K562 (cell line): ENCODE measurements at regions not wholly inside any gene's neighbourhood (a gene's known extent, or its start where the extent isn't known, plus 50 kb on each side); places are given as distances from the start of the nearest gene placed in this dataset.
A peak's percentile ranks its signal among the peaks of the same experiment; 100 is the strongest.

ENCODE experiments used
- ATAC-seq: fragments of 200-7000 bp; cut with Tn5 transposase; 3 replicates; pipeline ENCODE4 v1.9.1; 2020; ENCODE audit warnings: moderate library complexity
- BruUV-seq: library from RNA; stranded (reverse); fragments of 400-500 nt; replicated peaks from 2 replicates; lab custom pipeline; 2021; lab: Mats Ljungman, UMichigan
- CTCF ChIA-PET: fragments of 300-600 bp; formaldehyde crosslinking; extraction: SDS; loops from one replicate; lab custom pipeline; 2021; ENCODE audit warnings: low intra/inter-chr PET ratio; lab: Yijun Ruan, JAX
- POLR2A ChIA-PET: fragments of 300-600, 350-650 bp; sonication (Branson Sonifier 250); formaldehyde crosslinking; extraction: SDS; loops from one replicate; lab custom pipeline; 2021; ENCODE audit warnings: antibody characterized with exemption, inconsistent platforms; lab: Yijun Ruan, JAX
- DNase-seq, 4 experiments: peaks; one replicate each; pipeline versions ENCODE4 v3.0.0 to v3.0.0-alpha.2; 2011 to 2018; ENCODE audit warnings: low spot score in 3 of 4, mixed read lengths in 3 of 4; ENCODE audit errors: extremely low read depth in 1 of 4
- FAIRE-seq: peaks from 2 replicates; lab custom pipeline; 2011; peaks lifted over from hg19 to GRCh38; lab: Jason Lieb, UNC
- H2AFZ ChIP-seq: 2 replicates; pipeline ENCODE4 v1.6.0; 2011; ENCODE audit warnings: low read depth, low read length, control low read depth, inconsistent platforms
- H3K27ac ChIP-seq: fragments of 200-600 bp; 3 replicates; pipeline ENCODE4 v1.8.0; 2011; ENCODE audit warnings: low read depth, mild to moderate bottlenecking, control low read depth, inconsistent platforms, low read length, moderate library complexity, mixed read lengths; ENCODE audit errors: extremely low read depth
- H3K27me3 ChIP-seq, 2 experiments: fragments of 300-600 bp in 1 of 2; 2 replicates in 1 of 2; 3 replicates in 1 of 2; pipeline versions ENCODE4 v1.6.0 to v1.8.0; 2011; ENCODE audit warnings: inconsistent platforms in 2 of 2, low read length in 2 of 2, mild to moderate bottlenecking in 1 of 2, mixed read lengths in 1 of 2, moderate library complexity in 1 of 2; ENCODE audit not compliant: control insufficient read depth in 2 of 2, insufficient read depth in 2 of 2
- H3K36me3 ChIP-seq: fragments of 300-600 bp; 3 replicates; pipeline ENCODE4 v1.8.0; 2011; ENCODE audit warnings: mild to moderate bottlenecking, low read length, inconsistent platforms; ENCODE audit not compliant: control insufficient read depth, insufficient read depth
- H3K4me1 ChIP-seq, 2 experiments: fragments of 200-600 bp in 1 of 2; replicated peaks in 1 of 2; 2 replicates in 1 of 2; 3 replicates in 1 of 2; pipeline versions ENCODE4 v1.5.1 to v1.8.0; 2011; ENCODE audit warnings: inconsistent platforms in 2 of 2, low read length in 2 of 2, mild to moderate bottlenecking in 1 of 2, mixed read lengths in 1 of 2, moderate library complexity in 1 of 2; ENCODE audit not compliant: control insufficient read depth in 2 of 2, insufficient read depth in 2 of 2
- H3K4me2 ChIP-seq: 2 replicates; pipeline ENCODE4 v1.6.1; 2011; ENCODE audit warnings: low read length, control low read depth, inconsistent platforms, mixed read lengths; ENCODE audit not compliant: insufficient read depth
- H3K4me3 ChIP-seq: fragments of 200-600 bp; sonication (generic), shearing (Covaris generic); 2 replicates; pipeline ENCODE4 v1.5.1; 2016; ENCODE audit warnings: control low read depth, inconsistent platforms
- H3K79me2 ChIP-seq: fragments of 200-600 bp; 3 replicates; pipeline ENCODE4 v1.8.0; 2011; ENCODE audit warnings: low read length, inconsistent platforms; ENCODE audit not compliant: control insufficient read depth, insufficient read depth
- H3K9ac ChIP-seq, 2 experiments: 2 replicates each; pipeline versions ENCODE4 v1.6.0 to v1.6.1; 2011; ENCODE audit warnings: low read depth in 2 of 2, low read length in 2 of 2, control low read depth in 1 of 2, inconsistent platforms in 1 of 2, mild to moderate bottlenecking in 1 of 2, mixed read lengths in 1 of 2; ENCODE audit not compliant: insufficient read depth in 1 of 2
- H3K9me1 ChIP-seq: one replicate; pipeline ENCODE4 v1.6.0; 2011; ENCODE audit warnings: inconsistent platforms, mild to moderate bottlenecking, low read length, moderate library complexity; ENCODE audit not compliant: control insufficient read depth, insufficient read depth
- H3K9me3 ChIP-seq: replicated peaks from 2 replicates; pipeline ENCODE4 v1.5.1; 2011; ENCODE audit warnings: low read depth, low read length, inconsistent platforms; ENCODE audit not compliant: control insufficient read depth, insufficient read depth
- H4K20me1 ChIP-seq: replicated peaks from 2 replicates; pipeline ENCODE4 v1.6.1; 2011; ENCODE audit warnings: low read length, inconsistent platforms, mixed read lengths; ENCODE audit not compliant: control insufficient read depth, insufficient read depth
- CHCHD3 ChIP-seq: fragments of 250-450 bp; sonication (Bioruptor Pico); IDR thresholded peaks from 2 replicates; pipeline ENCODE4 v2.1.2; 2022; ENCODE audit warnings: mild to moderate bottlenecking
- GATAD2A ChIP-seq: fragments of 450-650 bp; IDR thresholded peaks from 2 replicates; pipeline ENCODE4 v1.6.1; 2017
- PKNOX1 ChIP-seq: fragments of 450-650 bp; IDR thresholded peaks from 2 replicates; pipeline ENCODE4 v1.6.1; 2016
- PRMT5 ChIP-seq: sonication (generic); formaldehyde crosslinking; IDR thresholded peaks from 2 replicates; pipeline ENCODE4 v1.5.0; 2020; ENCODE audit warnings: missing genetic modification reagents
- SOX6 ChIP-seq: fragments of 450-650 bp; IDR thresholded peaks from 2 replicates; pipeline ENCODE4 v1.6.1; 2014; ENCODE audit warnings: mild to moderate bottlenecking
- ZNF263 ChIP-seq: sonication (generic); formaldehyde crosslinking; IDR thresholded peaks from 2 replicates; pipeline ENCODE4 v1.8.0; 2022; ENCODE audit warnings: mild to moderate bottlenecking, missing genetic modification reagents, borderline replicate concordance
- ZNF395 ChIP-seq: fragments of 200-800 bp; sonication (Bioruptor generic); IDR thresholded peaks from 2 replicates; pipeline ENCODE4 v1.6.1; 2017; ENCODE audit warnings: missing genetic modification characterization, missing compliant biosample characterization
- ZNF75A ChIP-seq: fragments of 450-650 bp; formaldehyde crosslinking; IDR thresholded peaks from 2 replicates; pipeline ENCODE4 v1.4.0; 2020; ENCODE audit warnings: mild to moderate bottlenecking
- WGBS: fragments of 100-300 bp; shearing (Covaris generic); methylation state at CpG from one replicate; pipeline ENCODE4 v1.1.6; 2016; ENCODE audit warnings: low coverage, mixed read lengths; ENCODE audit not compliant: insufficient coverage; ENCODE audit errors: missing lambda C conversion rate; 5-methylcytosine and 5-hydroxymethylcytosine counted together
- in situ Hi-C: fragments of 300-500 bp; cut with MboI; formaldehyde crosslinking; loops from 4 replicates; pipeline ENCODE4 v1.15.0; 2018; ENCODE audit warnings: inconsistent platforms, mixed read lengths
- intact Hi-C: fragments of 100-400 bp; cut with micrococcal nuclease; formaldehyde crosslinking; loops from 2 replicates; pipeline ENCODE4 v1.14.2; 2022

- Histone ChIP-seq H3K79me2 (no peaks in the 10 kb centered on the region), H3K36me3 (no peaks in the 10 kb centered on the region), H3K4me2 (no peak overlapping the region), H3K9me3 (no peaks in the 10 kb centered on the region), H4K20me1 (peaks cover 2% of the 10 kb centered on the region; the same call in 1 of the 2 replicates), H3K27me3 (peaks cover 0 to 3% of the 10 kb centered on the region in 2 experiments; a peak in 1 of 5 replicates), H3K4me1 (no peaks in the 10 kb centered on the region), H3K27ac (no peak overlapping the region), H3K9ac (no peak overlapping the region), H3K9me1 (no peaks in the 10 kb centered on the region), H3K4me3 (no peak overlapping the region), H2AFZ (no peak overlapping the region)
- intact Hi-C loops, result no loop called here
- ChIA-PET CTCF (no interaction called here), POLR2A (no interaction called here)
- 0% methylated on average over 4 of the region's 4 CpGs for WGBS
- DNase-seq, result no peak
- ATAC-seq, result no peak
- in situ Hi-C loops, result no loop called here
- TF ChIP-seq GATAD2A (no peak), PKNOX1 (0 out of 2 replicates have a peak, but pooled peaks have one; percentile 5), ZNF75A (CRISPR knock-in tag) (no peak), PRMT5 (CRISPR knock-in tag) (no peak), SOX6 (no peak), CHCHD3 (no peak), ZNF263 (peak; percentile 91), ZNF395 (no peak)
- BruUV-seq, result no TSS peak
- FAIRE-seq, result no peak
These were observed 325.3 kb upstream of the EEF2KMT start for GRCh38 chr16:5422643-5423496.
